Chondrocyte (in vitro differentiated cells): ENCODE measurements at regions not wholly inside any gene's neighbourhood (a gene's known extent, or its start where the extent isn't known, plus 50 kb on each side); places are given as distances from the start of the nearest gene placed in this dataset.

Experiments used
- DNase-seq: peaks from one replicate; pipeline ENCODE4 v3.0.0; 2021; ENCODE audit warnings: mixed read lengths, low spot score
- H3K27ac Mint-ChIP-seq: one replicate; pipeline ENCODE4 v1.8.0; 2021; ENCODE audit warnings: mild to moderate bottlenecking, moderate library complexity, mixed read lengths; ENCODE audit not compliant: unreplicated experiment
- H3K27me3 Mint-ChIP-seq: 2 replicates; pipeline ENCODE4 v1.8.0; 2021; ENCODE audit warnings: low read depth, mixed read lengths
- H3K36me3 Mint-ChIP-seq: 2 replicates; pipeline ENCODE4 v1.8.0; 2021; ENCODE audit warnings: low read depth, mixed read lengths
- H3K4me1 Mint-ChIP-seq: 2 replicates; pipeline ENCODE4 v1.8.0; 2021; ENCODE audit warnings: low read depth, mild to moderate bottlenecking, mixed read lengths
- H3K4me3 Mint-ChIP-seq: one replicate; pipeline ENCODE4 v1.8.0; 2021; ENCODE audit warnings: mild to moderate bottlenecking, moderate library complexity, mixed read lengths; ENCODE audit not compliant: unreplicated experiment
- H3K9me3 Mint-ChIP-seq: 2 replicates; pipeline ENCODE4 v1.8.0; 2021; ENCODE audit warnings: low read depth, mixed read lengths
- TF ChIP-seq, protein P1 (sequence below): fragments of 200-600 bp; sonication (generic); IDR thresholded peaks from 2 replicates; pipeline ENCODE4 v1.5.0; 2021; ENCODE audit warnings: antibody characterized with exemption, mild to moderate bottlenecking, moderate library complexity

DNA sequence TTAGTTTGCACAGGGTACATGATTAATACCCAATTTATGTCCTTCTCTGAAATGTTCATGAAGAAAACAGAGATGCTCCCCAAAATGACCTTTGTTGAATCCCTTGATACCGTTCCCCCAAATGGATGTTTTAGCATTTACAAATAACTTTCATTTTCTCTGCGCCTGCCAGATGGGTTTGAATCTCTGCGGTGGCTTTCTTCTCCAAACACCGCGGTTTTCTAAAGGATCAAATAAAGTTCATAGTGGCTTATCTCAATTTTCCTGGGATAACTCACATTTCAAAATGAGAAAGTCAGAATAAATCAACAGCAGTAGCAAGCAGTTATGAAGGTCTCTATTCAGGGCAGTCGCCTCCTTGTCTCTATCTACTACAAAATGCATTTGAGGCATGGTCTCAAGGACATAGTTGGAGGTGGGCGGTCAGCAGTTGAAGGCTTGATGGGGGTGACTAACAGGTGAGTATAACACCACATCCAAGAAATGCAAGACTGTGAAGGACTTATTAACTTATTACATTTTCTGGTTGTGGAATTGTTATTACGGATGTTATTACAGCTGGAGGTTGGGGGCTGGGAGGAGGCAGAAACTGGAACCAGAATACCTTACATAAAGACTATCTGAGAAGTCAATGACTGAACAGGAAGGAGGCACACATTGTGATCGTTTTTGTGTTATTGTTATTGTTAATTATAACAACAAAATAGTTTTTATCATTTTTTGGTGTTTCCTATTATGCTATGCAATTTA, 1513.3 kb downstream of the FAM181B start:
- no peak overlapping the region for H3K4me3 Mint-ChIP-seq
- no peaks in the 10 kb centered on the region for H3K9me3 Mint-ChIP-seq
- H3K27ac Mint-ChIP-seq: no peak overlapping the region
- no peaks in the 10 kb centered on the region for H3K27me3 Mint-ChIP-seq
- no peak for DNase-seq
- H3K36me3 Mint-ChIP-seq: no peaks in the 10 kb centered on the region
- TF ChIP-seq, protein P1, sequence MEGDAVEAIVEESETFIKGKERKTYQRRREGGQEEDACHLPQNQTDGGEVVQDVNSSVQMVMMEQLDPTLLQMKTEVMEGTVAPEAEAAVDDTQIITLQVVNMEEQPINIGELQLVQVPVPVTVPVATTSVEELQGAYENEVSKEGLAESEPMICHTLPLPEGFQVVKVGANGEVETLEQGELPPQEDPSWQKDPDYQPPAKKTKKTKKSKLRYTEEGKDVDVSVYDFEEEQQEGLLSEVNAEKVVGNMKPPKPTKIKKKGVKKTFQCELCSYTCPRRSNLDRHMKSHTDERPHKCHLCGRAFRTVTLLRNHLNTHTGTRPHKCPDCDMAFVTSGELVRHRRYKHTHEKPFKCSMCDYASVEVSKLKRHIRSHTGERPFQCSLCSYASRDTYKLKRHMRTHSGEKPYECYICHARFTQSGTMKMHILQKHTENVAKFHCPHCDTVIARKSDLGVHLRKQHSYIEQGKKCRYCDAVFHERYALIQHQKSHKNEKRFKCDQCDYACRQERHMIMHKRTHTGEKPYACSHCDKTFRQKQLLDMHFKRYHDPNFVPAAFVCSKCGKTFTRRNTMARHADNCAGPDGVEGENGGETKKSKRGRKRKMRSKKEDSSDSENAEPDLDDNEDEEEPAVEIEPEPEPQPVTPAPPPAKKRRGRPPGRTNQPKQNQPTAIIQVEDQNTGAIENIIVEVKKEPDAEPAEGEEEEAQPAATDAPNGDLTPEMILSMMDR: no peak
- no peaks in the 10 kb centered on the region for H3K4me1 Mint-ChIP-seq

DNA sequence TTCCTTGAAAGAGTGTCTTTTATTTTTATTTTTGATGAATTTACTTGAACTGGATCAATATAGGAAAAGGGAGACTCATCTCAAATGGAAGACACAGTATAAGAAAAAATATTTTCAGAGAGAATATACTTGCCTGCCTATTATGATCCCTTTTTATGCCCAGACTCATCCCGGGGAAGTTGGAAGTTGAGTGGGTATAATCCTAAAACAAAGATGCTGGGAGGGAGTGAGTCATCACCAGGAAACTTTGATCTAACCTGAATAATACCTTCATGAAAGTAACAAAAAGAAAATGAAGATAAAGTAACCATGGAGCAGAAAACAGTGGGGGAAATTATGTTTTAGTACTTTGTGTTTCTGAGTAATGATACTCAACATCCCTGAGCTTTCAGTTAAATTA, 1514.0 kb downstream of the FAM181B start:
- TF ChIP-seq, protein P1: no peak
- H3K36me3 Mint-ChIP-seq: no peaks in the 10 kb centered on the region
- H3K4me3 Mint-ChIP-seq: no peak overlapping the region
- H3K4me1 Mint-ChIP-seq: no peaks in the 10 kb centered on the region
- H3K27me3 Mint-ChIP-seq: no peaks in the 10 kb centered on the region
- no peak for DNase-seq
- H3K27ac Mint-ChIP-seq: no peak overlapping the region
- H3K9me3 Mint-ChIP-seq: no peaks in the 10 kb centered on the region

DNA sequence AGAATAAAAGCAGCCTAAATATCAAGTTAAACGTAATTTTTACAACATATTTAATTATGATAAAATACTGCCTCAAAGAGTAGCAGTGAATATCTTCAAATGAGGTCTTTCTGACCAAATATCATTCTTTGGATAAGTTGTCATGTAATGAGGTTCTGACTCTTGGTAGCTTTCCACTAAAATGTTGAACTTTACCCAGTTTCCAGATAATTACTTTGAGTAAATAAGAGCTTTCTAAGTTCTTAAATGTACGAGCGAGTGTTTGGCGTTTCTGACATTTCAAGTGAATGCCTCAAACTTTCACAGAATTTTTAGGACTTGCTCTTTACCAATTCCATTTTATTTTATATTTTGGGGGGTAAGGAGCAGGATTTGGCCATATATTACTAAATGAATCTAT, 1515.2 kb downstream of the FAM181B start:
- Mint-ChIP-seq H3K36me3 (no peaks in the 10 kb centered on the region), H3K4me1 (no peaks in the 10 kb centered on the region), H3K9me3 (no peaks in the 10 kb centered on the region), H3K27me3 (no peaks in the 10 kb centered on the region), H3K27ac (no peak overlapping the region), H3K4me3 (no peak overlapping the region)
- no peak for DNase-seq
- TF ChIP-seq, protein P1: no peak

DNA sequence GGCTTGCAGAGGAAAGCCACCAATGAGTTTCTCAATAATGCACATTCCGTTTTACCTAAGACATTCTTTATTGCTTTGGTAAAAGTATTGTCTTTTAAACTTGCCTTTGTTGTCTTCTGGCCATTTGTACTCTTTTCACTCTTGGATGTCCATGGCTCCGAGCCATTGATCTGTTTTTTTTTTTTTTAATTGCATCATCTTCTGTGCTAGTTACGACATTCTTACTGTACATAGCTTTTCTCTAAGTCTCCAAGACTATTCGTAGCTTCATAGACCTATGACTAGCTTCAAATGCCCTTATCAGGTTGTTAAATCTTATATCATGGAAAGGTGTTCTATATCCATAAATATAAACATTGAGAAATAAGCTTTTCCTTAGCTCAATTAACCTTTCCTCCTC, 1522.6 kb downstream of the FAM181B start:
- H3K36me3 Mint-ChIP-seq: no peaks in the 10 kb centered on the region
- H3K27ac Mint-ChIP-seq: no peak overlapping the region

DNA sequence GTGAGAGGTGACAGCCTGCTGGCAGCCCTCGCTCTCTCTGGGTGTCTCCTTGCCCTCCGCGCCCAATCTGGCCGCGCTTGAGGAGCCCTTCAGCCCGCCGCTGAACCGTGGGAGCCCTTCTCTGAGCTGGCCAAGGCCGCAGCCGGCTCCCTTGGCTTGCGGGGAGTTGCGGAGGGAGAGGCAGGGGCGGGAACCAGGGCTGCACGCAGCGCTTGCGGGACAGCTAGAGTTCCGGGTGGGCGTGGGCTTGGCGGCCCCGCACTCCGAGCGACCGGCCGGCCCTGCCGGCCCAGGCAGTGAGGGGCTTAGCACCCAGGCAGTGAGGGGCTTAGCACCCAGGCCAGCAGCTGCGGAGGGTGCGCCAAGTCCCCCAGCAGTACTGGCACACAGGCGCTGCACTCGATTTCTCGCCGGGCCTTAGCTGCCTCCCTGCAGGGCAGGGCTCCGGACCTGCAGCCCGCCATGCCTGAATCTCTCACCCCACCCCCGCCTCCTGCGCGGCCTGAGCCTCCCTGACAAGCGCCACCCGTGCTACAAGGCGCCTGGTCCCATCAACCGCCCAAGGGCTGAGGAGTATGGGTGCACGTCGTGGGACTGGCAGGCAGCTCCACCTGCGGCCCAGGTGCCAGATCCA, 1526.1 kb downstream of the FAM181B start:
- no peaks in the 10 kb centered on the region for H3K36me3 Mint-ChIP-seq
- peak; percentile 78 for DNase-seq
- peaks cover 4% of the 10 kb centered on the region for H3K9me3 Mint-ChIP-seq
- H3K4me3 Mint-ChIP-seq: no peak overlapping the region
- no peak overlapping the region for H3K27ac Mint-ChIP-seq
- no peaks in the 10 kb centered on the region for H3K27me3 Mint-ChIP-seq
- no peaks in the 10 kb centered on the region for H3K4me1 Mint-ChIP-seq
- TF ChIP-seq, protein P1: no peak

More for the DNA sequence above, 1522.6 kb downstream of the FAM181B start:
- no peaks in the 10 kb centered on the region for H3K4me1 Mint-ChIP-seq
- TF ChIP-seq, protein P1: no peak
- DNase-seq: no peak
- no peaks in the 10 kb centered on the region for H3K27me3 Mint-ChIP-seq
- peaks cover 4% of the 10 kb centered on the region for H3K9me3 Mint-ChIP-seq
- no peak overlapping the region for H3K4me3 Mint-ChIP-seq
